Skeletal muscle satellite cell (primary cell): ENCODE measurements at regions not wholly inside any gene's neighbourhood (a gene's known extent, or its start where the extent isn't known, plus 50 kb on each side); places are given as distances from the start of the nearest gene placed in this dataset. TPM values are rescaled to one million over a fixed set of nuclear protein-coding genes. Genes with fewer than 3 reads are reported as not detected.

Experiments
- H3K27me3 ChIP-seq: 2 replicates; pipeline ENCODE4 v1.7.0; 2013; ENCODE audit warnings: low read length; ENCODE audit not compliant: control insufficient read depth, insufficient read depth
- H3K36me3 ChIP-seq: 2 replicates; pipeline ENCODE4 v1.7.0; 2013; ENCODE audit warnings: mild to moderate bottlenecking, control low read depth, low read length; ENCODE audit not compliant: insufficient read depth
- H3K4me1 ChIP-seq: 2 replicates; pipeline ENCODE4 v1.7.0; 2013; ENCODE audit warnings: low read length; ENCODE audit not compliant: control insufficient read depth, insufficient read depth
- H3K4me2 ChIP-seq: 2 replicates; pipeline ENCODE4 v1.7.0; 2013; ENCODE audit warnings: mild to moderate bottlenecking, low read length
- H3K4me3 ChIP-seq: 2 replicates; pipeline ENCODE4 v1.7.0; 2013; ENCODE audit warnings: low read length
- H3K9ac ChIP-seq: 2 replicates; pipeline ENCODE4 v1.7.0; 2013; ENCODE audit warnings: mild to moderate bottlenecking, low read depth, low read length, moderate library complexity
- H3K9me3 ChIP-seq: replicated peaks from 2 replicates; pipeline ENCODE4 v1.7.0; 2013; ENCODE audit warnings: mild to moderate bottlenecking, control low read depth, low read length
- small RNA-seq: library from RNA; depleted of rRNA; stranded (forward); fragments of <200 nt; gene quantifications from one replicate; pipeline ENCODE3, GENCODE V24; 2012

- Histone ChIP-seq H3K36me3 (no peaks in the 10 kb centered on the region), H3K9me3 (no peaks in the 10 kb centered on the region), H3K4me1 (no peaks in the 10 kb centered on the region), H3K9ac (no peak overlapping the region), H3K4me2 (no peak overlapping the region), H3K4me3 (no peak overlapping the region), H3K27me3 (no peaks in the 10 kb centered on the region)
Observed at GRCh38 chr5:74007193-74007592, 381.2 kb downstream of the ARHGEF28 start.

DNA sequence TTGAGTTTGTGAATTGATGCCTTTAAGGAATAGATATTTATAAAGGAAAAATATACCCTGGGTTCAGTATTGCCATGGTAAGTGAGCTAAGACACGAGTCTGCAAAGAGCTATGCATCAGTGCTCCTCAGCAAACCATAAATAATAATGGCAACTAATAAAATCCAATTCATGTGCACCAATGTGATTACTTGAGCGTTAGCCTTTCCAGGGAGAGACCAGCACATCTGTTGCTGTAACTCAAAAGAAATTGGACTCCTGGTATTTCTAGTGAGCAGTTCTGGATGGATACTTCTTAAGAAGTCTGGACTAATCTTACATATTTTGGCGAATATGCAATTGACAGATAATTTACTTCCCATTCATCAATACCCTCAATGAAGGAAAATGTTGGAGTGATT lies 373.3 kb downstream of the ARHGEF28 start:
- Histone ChIP-seq H3K27me3 (no peaks in the 10 kb centered on the region), H3K4me1 (no peaks in the 10 kb centered on the region), H3K4me3 (no peak overlapping the region), H3K36me3 (no peaks in the 10 kb centered on the region), H3K9me3 (no peaks in the 10 kb centered on the region), H3K9ac (no peak overlapping the region), H3K4me2 (no peak overlapping the region)

DNA sequence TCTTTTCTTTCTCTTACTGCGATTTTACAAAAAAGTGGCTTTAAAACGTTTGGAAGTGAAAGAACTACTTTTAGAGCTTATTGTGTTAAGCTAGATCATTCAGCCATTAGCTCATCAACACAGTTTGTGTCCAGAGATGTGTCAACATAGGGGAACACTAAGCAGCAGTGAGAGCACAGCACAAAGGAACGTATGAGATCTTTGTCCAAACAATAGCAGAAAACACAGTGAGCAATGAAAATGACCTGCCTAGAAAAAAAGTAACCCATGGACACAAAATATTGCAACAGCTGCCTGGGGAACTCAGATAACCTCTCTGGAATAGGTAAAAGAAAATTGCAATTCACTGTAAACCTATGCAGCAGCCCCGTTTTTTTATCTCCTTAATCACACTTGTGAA lies 372.5 kb downstream of the ARHGEF28 start:
- Histone ChIP-seq H3K4me1 (no peaks in the 10 kb centered on the region), H3K4me3 (no peak overlapping the region), H3K27me3 (no peaks in the 10 kb centered on the region), H3K9me3 (no peaks in the 10 kb centered on the region), H3K36me3 (no peaks in the 10 kb centered on the region), H3K4me2 (no peak overlapping the region), H3K9ac (no peak overlapping the region)

- no peaks in the 10 kb centered on the region for H3K4me1 ChIP-seq
- no peak overlapping the region for H3K9ac ChIP-seq
- H3K4me2 ChIP-seq = no peak overlapping the region
- no peaks in the 10 kb centered on the region for H3K27me3 ChIP-seq
- H3K4me3 ChIP-seq = no peak overlapping the region
- no peaks in the 10 kb centered on the region for H3K36me3 ChIP-seq
- H3K9me3 ChIP-seq = no peaks in the 10 kb centered on the region
Observed at GRCh38 chr5:73997960-73998359, 372.0 kb downstream of the ARHGEF28 start.

GRCh38 chr5:73996151-73996755 lies 370.3 kb downstream of the ARHGEF28 start:
- H3K9ac ChIP-seq = no peak overlapping the region
- H3K4me1 ChIP-seq = no peaks in the 10 kb centered on the region
- H3K27me3 ChIP-seq = peaks cover 13% of the 10 kb centered on the region
- H3K4me3 ChIP-seq = no peak overlapping the region
- H3K36me3 ChIP-seq = no peaks in the 10 kb centered on the region
- H3K4me2 ChIP-seq = no peak overlapping the region
- no peaks in the 10 kb centered on the region for H3K9me3 ChIP-seq

- Histone ChIP-seq H3K36me3 (no peaks in the 10 kb centered on the region), H3K4me2 (no peak overlapping the region), H3K4me1 (no peaks in the 10 kb centered on the region), H3K27me3 (peaks cover 17% of the 10 kb centered on the region), H3K9me3 (no peaks in the 10 kb centered on the region), H3K4me3 (no peak overlapping the region), H3K9ac (no peak overlapping the region)
Observed at GRCh38 chr5:73994963-73995362, 369.0 kb downstream of the ARHGEF28 start.

Small RNAs in the stretch of these regions (small RNA-seq; reads per million reads assigned to genes)
- not detected for gene RN7SL814P
